ENCODE measurements at regions not wholly inside any gene's neighbourhood (a gene's known extent, or its start where the extent isn't known, plus 50 kb on each side); places are given as distances from the start of the nearest gene placed in this dataset.

DNA sequence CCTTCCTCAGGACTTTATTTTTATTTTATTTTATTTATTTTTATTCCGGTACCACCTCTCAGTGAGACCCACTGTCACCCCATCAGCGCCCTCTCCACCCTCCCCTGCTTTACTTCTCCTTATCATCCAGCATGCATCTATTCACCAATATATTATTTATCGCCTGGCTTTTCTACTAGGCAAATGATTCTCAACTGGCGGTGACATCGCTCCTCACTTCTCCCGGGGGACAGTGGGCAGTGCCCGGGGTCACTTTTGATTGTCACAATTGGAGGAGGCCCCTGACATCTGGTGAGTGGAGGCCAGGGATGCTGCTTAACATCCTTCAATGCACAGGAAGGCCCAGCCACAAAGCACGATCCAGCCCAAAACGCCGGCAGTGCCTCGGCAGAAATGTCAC is 138.7 kb downstream of the ETS2 start:
- BruUV-seq (replicated peaks), result no TSS peak
- Histone ChIP-seq H3K79me2 (ENCODE audit: control insufficient read depth, insufficient read depth, low read length) (no peaks in the 10 kb centered on the region), H3K4me1 (ENCODE audit: control insufficient read depth, extremely low read depth, insufficient read depth, low read length) (no peaks in the 10 kb centered on the region), H3K27me3 (ENCODE audit: control insufficient read depth in 2 of 2, insufficient read depth in 2 of 2, low read length in 2 of 2) (peaks cover 0 to 4% of the 10 kb centered on the region in 2 experiments), H3K36me3 (ENCODE audit: control insufficient read depth in 2 of 2, extremely low read depth in 1 of 2, insufficient read depth in 2 of 2, low read length in 2 of 2) (no peaks in the 10 kb centered on the region), H3K9me3 (replicated peaks; ENCODE audit: control insufficient read depth, insufficient read depth, low read length) (no peaks in the 10 kb centered on the region), H2AFZ (ENCODE audit: low read depth, low read length) (no peak overlapping the region), H3K4me3 (replicated peaks in 1 of 3; ENCODE audit: insufficient read depth in 1 of 3, low read depth in 1 of 3, low read length in 3 of 3) (no peak overlapping the region), H3K9ac (replicated peaks; ENCODE audit: extremely low read depth, insufficient read depth, low read length) (no peak overlapping the region), H3K27ac (ENCODE audit: insufficient read depth, low read depth, low read length) (no peak overlapping the region), H3K9me1 (replicated peaks; ENCODE audit: control insufficient read depth, extremely low read depth, insufficient read depth, low read length) (no peaks in the 10 kb centered on the region), H3K4me2 (ENCODE audit: insufficient read depth, low read length) (no peak overlapping the region), H4K20me1 (replicated peaks; ENCODE audit: control insufficient read depth, extremely low read depth, insufficient read depth, low read length) (no peaks in the 10 kb centered on the region)
- no peak for DNase-seq (ENCODE audit: low read depth, low spot score)
- no peak for FAIRE-seq
- POLR2A ChIA-PET, result no interaction called here
- intact Hi-C loops (cut with micrococcal nuclease), result no loop called here
- CTCF ChIA-PET, result no interaction called here
- dilution Hi-C loops (cut with MboI; ENCODE audit: extremely low pct_ligation_motif_present, low sequenced_read_pairs), result no loop called here
- TF ChIP-seq, protein P1, sequence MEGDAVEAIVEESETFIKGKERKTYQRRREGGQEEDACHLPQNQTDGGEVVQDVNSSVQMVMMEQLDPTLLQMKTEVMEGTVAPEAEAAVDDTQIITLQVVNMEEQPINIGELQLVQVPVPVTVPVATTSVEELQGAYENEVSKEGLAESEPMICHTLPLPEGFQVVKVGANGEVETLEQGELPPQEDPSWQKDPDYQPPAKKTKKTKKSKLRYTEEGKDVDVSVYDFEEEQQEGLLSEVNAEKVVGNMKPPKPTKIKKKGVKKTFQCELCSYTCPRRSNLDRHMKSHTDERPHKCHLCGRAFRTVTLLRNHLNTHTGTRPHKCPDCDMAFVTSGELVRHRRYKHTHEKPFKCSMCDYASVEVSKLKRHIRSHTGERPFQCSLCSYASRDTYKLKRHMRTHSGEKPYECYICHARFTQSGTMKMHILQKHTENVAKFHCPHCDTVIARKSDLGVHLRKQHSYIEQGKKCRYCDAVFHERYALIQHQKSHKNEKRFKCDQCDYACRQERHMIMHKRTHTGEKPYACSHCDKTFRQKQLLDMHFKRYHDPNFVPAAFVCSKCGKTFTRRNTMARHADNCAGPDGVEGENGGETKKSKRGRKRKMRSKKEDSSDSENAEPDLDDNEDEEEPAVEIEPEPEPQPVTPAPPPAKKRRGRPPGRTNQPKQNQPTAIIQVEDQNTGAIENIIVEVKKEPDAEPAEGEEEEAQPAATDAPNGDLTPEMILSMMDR (IDR thresholded peaks at IDR 0.05; ENCODE audit: extremely low read depth in 1 of 2, insufficient read depth in 1 of 2, low read depth in 1 of 2, low read length in 2 of 2), result no peak
- TF ChIP-seq POLR2AphosphoS5 (IDR thresholded peaks at IDR 0.05; ENCODE audit: insufficient read depth, low read depth, low read length) (no peak), POLR2A (IDR thresholded peaks at IDR 0.05; ENCODE audit: low read depth, low read length) (no peak), GATA2 (IDR thresholded peaks at IDR 0.05; ENCODE audit: insufficient read depth, insufficient read length, low read depth, low read length) (no peak), FOS (IDR thresholded peaks at IDR 0.05; ENCODE audit: borderline replicate concordance, insufficient read depth, low read length) (no peak), MAX (IDR thresholded peaks at IDR 0.05; ENCODE audit: insufficient read depth, insufficient read length) (no peak), MYC (IDR thresholded peaks at IDR 0.05; ENCODE audit: low read depth, low read length) (no peak), EZH2 (IDR thresholded peaks at IDR 0.05; ENCODE audit: borderline replicate concordance, low read depth, low read length, severe bottlenecking) (no peak), JUN (IDR thresholded peaks at IDR 0.05; ENCODE audit: borderline replicate concordance, insufficient read depth, insufficient read length, low read depth) (no peak)

Data from endothelial cell of umbilical vein (primary cell).